Cerebellar cortex (tissue), 1 donor: ENCODE measurements at regions not wholly inside any gene's neighbourhood (a gene's known extent, or its start where the extent isn't known, plus 50 kb on each side); places are given as distances from the start of the nearest gene placed in this dataset.
"Not testable (repeated sequence)": the region's sequence is repeated elsewhere in the genome, so short reads cannot be mapped to it uniquely, and the experiment has no call there.

Source experiments
- DNase-seq: peaks from one replicate; pipeline ENCODE4 v3.0.0-alpha.2; 2015; ENCODE audit warnings: low spot score

- DNase-seq = no peak
Measured at GRCh38 chr3:6438031-6438430, 422.9 kb upstream of the GRM7 start.

- DNase-seq = no peak
Measured at GRCh38 chr3:6439226-6439625, 421.7 kb upstream of the GRM7 start.

GRCh38 chr3:6439824-6440223 is 421.1 kb upstream of the GRM7 start:
- no peak for DNase-seq

- no peak for DNase-seq
Measured at GRCh38 chr3:6444888-6445658, 415.8 kb upstream of the GRM7 start.

GRCh38 chr3:6447166-6447801 is 413.6 kb upstream of the GRM7 start:
- DNase-seq = no peak

- no peak for DNase-seq
Measured at GRCh38 chr3:6448011-6448410, 412.9 kb upstream of the GRM7 start.

- DNase-seq = no peak
Measured at GRCh38 chr3:6449099-6449498, 411.8 kb upstream of the GRM7 start.

GRCh38 chr3:6452974-6453373 is 407.9 kb upstream of the GRM7 start:
- no peak for DNase-seq

GRCh38 chr3:6455031-6455430 is 405.9 kb upstream of the GRM7 start:
- DNase-seq = no peak

GRCh38 chr3:6467186-6467585 is 393.7 kb upstream of the GRM7 start:
- no peak for DNase-seq

GRCh38 chr3:6468589-6468988 is 392.3 kb upstream of the GRM7 start:
- DNase-seq = no peak

- DNase-seq = no peak
Measured at GRCh38 chr3:6471744-6472143, 389.2 kb upstream of the GRM7 start.

- DNase-seq = not testable (repeated sequence)
Measured at GRCh38 chr3:6490487-6491327, 370.2 kb upstream of the GRM7 start.

GRCh38 chr3:6491768-6492167 is 369.1 kb upstream of the GRM7 start:
- DNase-seq = no peak

- no peak for DNase-seq
Measured at GRCh38 chr3:6492306-6492705, 368.6 kb upstream of the GRM7 start.

GRCh38 chr3:6498944-6499343 is 362.0 kb upstream of the GRM7 start:
- DNase-seq = not testable (repeated sequence)

GRCh38 chr3:6504347-6504746 is 356.6 kb upstream of the GRM7 start:
- no peak for DNase-seq

GRCh38 chr3:6504834-6505233 is 356.1 kb upstream of the GRM7 start:
- DNase-seq = no peak

GRCh38 chr3:6508410-6508759 is 352.5 kb upstream of the GRM7 start:
- DNase-seq = no peak

GRCh38 chr3:6509576-6509975 is 351.3 kb upstream of the GRM7 start:
- DNase-seq = no peak

GRCh38 chr3:6510713-6511112 is 350.2 kb upstream of the GRM7 start:
- DNase-seq = no peak

GRCh38 chr3:6512172-6512800 is 348.6 kb upstream of the GRM7 start:
- no peak for DNase-seq

GRCh38 chr3:6516143-6516542 is 344.8 kb upstream of the GRM7 start:
- no peak for DNase-seq
